ENCODE measurements at regions not wholly inside any gene's neighbourhood (a gene's known extent, or its start where the extent isn't known, plus 50 kb on each side); places are given as distances from the start of the nearest gene placed in this dataset.

DNA sequence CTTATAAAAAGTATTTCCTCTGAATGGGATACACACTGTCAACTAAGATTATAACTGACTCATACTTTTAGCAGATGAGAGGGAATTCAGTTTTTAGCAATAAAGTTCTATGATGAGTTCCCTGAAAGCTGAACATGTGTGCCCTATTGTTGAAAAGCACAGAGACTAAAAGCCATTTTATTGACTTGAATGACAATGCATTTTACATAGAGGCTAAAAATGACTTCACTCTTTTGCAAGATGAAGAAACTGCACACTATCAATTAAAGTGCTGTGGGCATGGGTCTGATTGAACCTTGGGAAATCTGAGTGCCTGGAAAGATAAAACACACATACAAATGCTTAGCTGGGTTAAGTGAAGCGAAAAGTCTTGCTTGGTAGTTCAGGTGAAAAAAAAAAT is 633.4 kb downstream of the PDHA2 start:
- no peaks in the 10 kb centered on the region for H3K9me3 ChIP-seq (ENCODE audit: control insufficient read depth in 1 of 2, insufficient read depth in 1 of 2, low read depth in 1 of 2, low read length in 2 of 2)
- ChIA-PET RAD21 (ENCODE audit: low non-redundant PET in 1 of 2, low total read pairs in 2 of 2, uncharacterized antibody in 2 of 2, unreplicated experiment in 2 of 2) (no interaction called here), CTCF (no interaction called here), POLR2A (no interaction called here)
- H3K27me3 ChIP-seq (ENCODE audit: insufficient read depth, low read length): no peaks in the 10 kb centered on the region
- no peak for DNase-seq (ENCODE audit: low read depth, low spot score)
- no peak for TF ChIP-seq SIN3A (IDR thresholded peaks at IDR 0.05; ENCODE audit: low read depth)
- TF ChIP-seq, protein P1, sequence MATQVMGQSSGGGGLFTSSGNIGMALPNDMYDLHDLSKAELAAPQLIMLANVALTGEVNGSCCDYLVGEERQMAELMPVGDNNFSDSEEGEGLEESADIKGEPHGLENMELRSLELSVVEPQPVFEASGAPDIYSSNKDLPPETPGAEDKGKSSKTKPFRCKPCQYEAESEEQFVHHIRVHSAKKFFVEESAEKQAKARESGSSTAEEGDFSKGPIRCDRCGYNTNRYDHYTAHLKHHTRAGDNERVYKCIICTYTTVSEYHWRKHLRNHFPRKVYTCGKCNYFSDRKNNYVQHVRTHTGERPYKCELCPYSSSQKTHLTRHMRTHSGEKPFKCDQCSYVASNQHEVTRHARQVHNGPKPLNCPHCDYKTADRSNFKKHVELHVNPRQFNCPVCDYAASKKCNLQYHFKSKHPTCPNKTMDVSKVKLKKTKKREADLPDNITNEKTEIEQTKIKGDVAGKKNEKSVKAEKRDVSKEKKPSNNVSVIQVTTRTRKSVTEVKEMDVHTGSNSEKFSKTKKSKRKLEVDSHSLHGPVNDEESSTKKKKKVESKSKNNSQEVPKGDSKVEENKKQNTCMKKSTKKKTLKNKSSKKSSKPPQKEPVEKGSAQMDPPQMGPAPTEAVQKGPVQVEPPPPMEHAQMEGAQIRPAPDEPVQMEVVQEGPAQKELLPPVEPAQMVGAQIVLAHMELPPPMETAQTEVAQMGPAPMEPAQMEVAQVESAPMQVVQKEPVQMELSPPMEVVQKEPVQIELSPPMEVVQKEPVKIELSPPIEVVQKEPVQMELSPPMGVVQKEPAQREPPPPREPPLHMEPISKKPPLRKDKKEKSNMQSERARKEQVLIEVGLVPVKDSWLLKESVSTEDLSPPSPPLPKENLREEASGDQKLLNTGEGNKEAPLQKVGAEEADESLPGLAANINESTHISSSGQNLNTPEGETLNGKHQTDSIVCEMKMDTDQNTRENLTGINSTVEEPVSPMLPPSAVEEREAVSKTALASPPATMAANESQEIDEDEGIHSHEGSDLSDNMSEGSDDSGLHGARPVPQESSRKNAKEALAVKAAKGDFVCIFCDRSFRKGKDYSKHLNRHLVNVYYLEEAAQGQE (IDR thresholded peaks at IDR 0.05; ENCODE audit: low read depth): no peak
- TF ChIP-seq ATF3 (IDR thresholded peaks at IDR 0.05): no peak
- no peak overlapping the region for H3K4me2 ChIP-seq (ENCODE audit: low read length)
- H3K4me1 ChIP-seq (ENCODE audit: control insufficient read depth in 1 of 2, insufficient read depth in 2 of 2, low read length in 2 of 2): peaks cover 0 to 6% of the 10 kb centered on the region in 2 experiments; a peak in 1 of 4 replicates
- H3K79me2 ChIP-seq (ENCODE audit: insufficient read depth, low read length): no peaks in the 10 kb centered on the region
- H3K4me3 ChIP-seq (replicated peaks in 1 of 2; ENCODE audit: low read depth in 1 of 2, low read length in 2 of 2): no peak overlapping the region
- no TSS peak for BruUV-seq (replicated peaks)
- no peaks in the 10 kb centered on the region for H4K20me1 ChIP-seq (ENCODE audit: insufficient read depth)
- intact Hi-C loops (cut with micrococcal nuclease): no loop called here
- H3K9ac ChIP-seq (ENCODE audit: low read length): no peak overlapping the region
- H2AFZ ChIP-seq (ENCODE audit: low read depth, low read length, poor library complexity, severe bottlenecking): no peak overlapping the region
- H3K27ac ChIP-seq (ENCODE audit: low read depth, low read length): no peak overlapping the region
- no peaks in the 10 kb centered on the region for H3K36me3 ChIP-seq (ENCODE audit: control insufficient read depth in 1 of 2, insufficient read depth in 2 of 2, low read length in 2 of 2)
- no peak for ATAC-seq
- no peaks in the 10 kb centered on the region for H3K9me2 ChIP-seq (ENCODE audit: insufficient read depth)

- Histone ChIP-seq H3K9me3 (ENCODE audit: control insufficient read depth in 1 of 2, insufficient read depth in 1 of 2, low read depth in 1 of 2, low read length in 2 of 2) (no peaks in the 10 kb centered on the region), H4K20me1 (ENCODE audit: insufficient read depth) (no peaks in the 10 kb centered on the region), H3K27me3 (ENCODE audit: insufficient read depth, low read length) (no peaks in the 10 kb centered on the region), H3K4me3 (replicated peaks in 1 of 2; ENCODE audit: low read depth in 1 of 2, low read length in 2 of 2) (no peak overlapping the region), H3K79me2 (ENCODE audit: insufficient read depth, low read length) (no peaks in the 10 kb centered on the region), H3K4me1 (ENCODE audit: control insufficient read depth in 1 of 2, insufficient read depth in 2 of 2, low read length in 2 of 2) (no peaks in the 10 kb centered on the region), H3K36me3 (ENCODE audit: control insufficient read depth in 1 of 2, insufficient read depth in 2 of 2, low read length in 2 of 2) (no peaks in the 10 kb centered on the region), H3K4me2 (ENCODE audit: low read length) (no peak overlapping the region), H3K9me2 (ENCODE audit: insufficient read depth) (no peaks in the 10 kb centered on the region), H3K9ac (ENCODE audit: low read length) (no peak overlapping the region), H3K27ac (ENCODE audit: low read depth, low read length) (no peak overlapping the region), H2AFZ (ENCODE audit: low read depth, low read length, poor library complexity, severe bottlenecking) (no peak overlapping the region)
- ChIA-PET CTCF (no interaction called here), POLR2A (no interaction called here), RAD21 (ENCODE audit: low non-redundant PET in 1 of 2, low total read pairs in 2 of 2, uncharacterized antibody in 2 of 2, unreplicated experiment in 2 of 2) (no interaction called here)
- no TSS peak for BruUV-seq (replicated peaks)
- TF ChIP-seq RAD21 (IDR thresholded peaks at IDR 0.05; ENCODE audit: low read depth) (peak; percentile 49), POLR2A (IDR thresholded peaks at IDR 0.05; ENCODE audit: borderline replicate concordance, extremely low read depth, insufficient read depth, insufficient read length) (no peak), CEBPB (IDR thresholded peaks at IDR 0.05; ENCODE audit: low read depth) (no peak), CTCF (IDR thresholded peaks at IDR 0.05 in 2 of 3, conservative IDR thresholded peaks at IDR 0.05 in 1 of 3; ENCODE audit: borderline replicate concordance in 1 of 3, insufficient read depth in 1 of 3, low read depth in 2 of 3, low read length in 2 of 3) (peak in 2 of 3 experiments; percentile 13 to 18; a peak in 2 of 6 replicates), JUND (IDR thresholded peaks at IDR 0.05) (no peak)
- TF ChIP-seq, protein P1 (IDR thresholded peaks at IDR 0.05; ENCODE audit: low read depth): no peak
- no peak for ATAC-seq
- peak; percentile 8 for DNase-seq (ENCODE audit: low read depth, low spot score)
- intact Hi-C loops (cut with micrococcal nuclease): loop anchor here (10.0 kb wide), 1 partner anchor 1231 kb away; no protein-coding TSS in a partner anchor
Measured at GRCh38 chr4:96483308-96484030, 643.6 kb downstream of the PDHA2 start.
